Keratinocyte (primary cell): ENCODE measurements at regions not wholly inside any gene's neighbourhood (a gene's known extent, or its start where the extent isn't known, plus 50 kb on each side); places are given as distances from the start of the nearest gene placed in this dataset.

Source experiments
- DNase-seq: peaks from one replicate; pipeline ENCODE4 v3.0.0-alpha.2; 2011; ENCODE audit warnings: low read depth, missing footprints, low spot score
- FAIRE-seq: peaks from 2 replicates; lab custom pipeline; 2011; peaks lifted over from hg19 to GRCh38; lab: Jason Lieb, UNC
- H2AFZ ChIP-seq: 2 replicates; pipeline ENCODE4 v1.6.0; 2012; ENCODE audit warnings: low read length, control low read depth, inconsistent platforms; ENCODE audit not compliant: control insufficient read depth
- H3K27ac ChIP-seq: 2 replicates; pipeline ENCODE4 v1.5.1; 2011; ENCODE audit warnings: low read length; ENCODE audit not compliant: control insufficient read depth, insufficient read depth
- H3K27me3 ChIP-seq: 3 replicates; pipeline ENCODE4 v1.6.0; 2011; ENCODE audit warnings: low read length; ENCODE audit not compliant: control insufficient read depth, insufficient read depth; ENCODE audit errors: extremely low read depth
- H3K36me3 ChIP-seq, 2 experiments: 2 replicates in 1 of 2; 3 replicates in 1 of 2; pipeline ENCODE4 v1.5.1; 2011; ENCODE audit warnings: low read length in 2 of 2, mild to moderate bottlenecking in 1 of 2; ENCODE audit not compliant: control insufficient read depth in 2 of 2, insufficient read depth in 2 of 2; ENCODE audit errors: extremely low read depth in 1 of 2
- H3K4me1 ChIP-seq: 3 replicates; pipeline ENCODE4 v1.5.1; 2011; ENCODE audit warnings: low read length; ENCODE audit not compliant: control insufficient read depth, insufficient read depth; ENCODE audit errors: extremely low read depth
- H3K4me2 ChIP-seq: 3 replicates; pipeline ENCODE4 v1.6.0; 2011; ENCODE audit warnings: low read depth, low read length; ENCODE audit not compliant: control insufficient read depth, insufficient read depth; ENCODE audit errors: extremely low read depth
- H3K4me3 ChIP-seq, 3 experiments: fragments of 200-600 bp in 1 of 3; sonication (generic) in 1 of 3; 2 replicates in 2 of 3; 3 replicates in 1 of 3; pipeline ENCODE4 v1.5.1; 2011 to 2016; ENCODE audit warnings: low read length in 3 of 3, mild to moderate bottlenecking in 3 of 3, control low read depth in 2 of 3, inconsistent platforms in 1 of 3, low read depth in 1 of 3, mixed read lengths in 1 of 3, mixed run types in 1 of 3, moderate library complexity in 1 of 3; ENCODE audit not compliant: control insufficient read depth in 2 of 3, insufficient read depth in 2 of 3; ENCODE audit errors: extremely low read depth in 1 of 3
- H3K79me2 ChIP-seq: 2 replicates; pipeline ENCODE4 v1.6.0; 2012; ENCODE audit warnings: low read length; ENCODE audit not compliant: control insufficient read depth, insufficient read depth
- H3K9ac ChIP-seq: 3 replicates; pipeline ENCODE4 v1.6.0; 2011; ENCODE audit warnings: low read length; ENCODE audit not compliant: control insufficient read depth, insufficient read depth; ENCODE audit errors: extremely low read depth
- H3K9me1 ChIP-seq: 3 replicates; pipeline ENCODE4 v1.6.0; 2011; ENCODE audit warnings: low read length; ENCODE audit not compliant: control insufficient read depth, insufficient read depth; ENCODE audit errors: extremely low read depth
- H3K9me3 ChIP-seq: 2 replicates; pipeline ENCODE4 v1.5.1; 2012; ENCODE audit warnings: low read depth, low read length; ENCODE audit not compliant: control insufficient read depth
- H4K20me1 ChIP-seq: 3 replicates; pipeline ENCODE4 v1.6.0; 2011; ENCODE audit warnings: low read length; ENCODE audit not compliant: control insufficient read depth, insufficient read depth; ENCODE audit errors: extremely low read depth
- EZH2 ChIP-seq: IDR thresholded peaks from one replicate; pipeline ENCODE4 v1.6.1; 2012; ENCODE audit warnings: inconsistent platforms, mild to moderate bottlenecking, low read length, moderate library complexity
- dilution Hi-C: fragments of 300-500 bp; cut with MboI; formaldehyde crosslinking; loops from one replicate; pipeline ENCODE4 v1.7.0; 2020; ENCODE audit warnings: low sequenced_read_pairs; ENCODE audit not compliant: extremely low pct_ligation_motif_present
- TF ChIP-seq, protein P1 (sequence below), 3 experiments: IDR thresholded peaks in 1 of 3; conservative IDR thresholded peaks in 1 of 3; optimal IDR thresholded peaks in 1 of 3; 2 replicates in 2 of 3; 3 replicates in 1 of 3; pipeline versions ENCODE3 to v1.5.1; 2011; ENCODE audit warnings: low read length in 3 of 3, mild to moderate bottlenecking in 3 of 3, moderate library complexity in 2 of 3, control low read depth in 1 of 3, inconsistent platforms in 1 of 3; ENCODE audit not compliant: insufficient read depth in 2 of 3; ENCODE audit errors: extremely low read depth in 1 of 3

DNA sequence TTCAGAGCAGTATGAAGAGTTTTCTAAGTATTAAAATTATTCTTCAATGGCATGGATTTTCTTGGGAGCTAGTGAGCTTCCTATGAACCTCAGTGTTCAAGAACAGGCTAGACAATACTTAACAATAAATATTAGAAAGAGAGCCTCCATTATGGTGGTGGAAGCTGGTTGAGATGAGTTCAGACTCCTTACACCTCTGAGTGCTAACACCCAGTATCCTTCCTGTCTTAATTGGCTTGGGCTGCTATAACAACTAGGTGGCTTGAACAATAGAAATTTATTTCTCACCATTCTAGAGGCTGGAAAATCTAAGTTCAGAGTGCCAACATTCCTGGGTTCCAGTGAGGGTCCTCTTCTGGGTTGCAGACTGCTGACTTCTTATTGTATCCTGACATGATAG is 369.4 kb upstream of the HNRNPA3 start:
- DNase-seq (no peak), FAIRE-seq (no peak)
- no peak overlapping the region for H3K4me2 ChIP-seq
- H2AFZ ChIP-seq: no peak overlapping the region
- no peaks in the 10 kb centered on the region for H3K36me3 ChIP-seq
- H3K4me1 ChIP-seq: no peaks in the 10 kb centered on the region
- dilution Hi-C loops: loop anchor here (25.0 kb wide), 1 partner anchor 294 kb away; no protein-coding TSS in a partner anchor
- H3K27me3 ChIP-seq: no peaks in the 10 kb centered on the region
- H3K9me3 ChIP-seq: no peaks in the 10 kb centered on the region
- no peaks in the 10 kb centered on the region for H3K79me2 ChIP-seq
- H3K9me1 ChIP-seq: no peaks in the 10 kb centered on the region
- no peak overlapping the region for H3K9ac ChIP-seq
- TF ChIP-seq EZH2: no peak
- TF ChIP-seq, protein P1, sequence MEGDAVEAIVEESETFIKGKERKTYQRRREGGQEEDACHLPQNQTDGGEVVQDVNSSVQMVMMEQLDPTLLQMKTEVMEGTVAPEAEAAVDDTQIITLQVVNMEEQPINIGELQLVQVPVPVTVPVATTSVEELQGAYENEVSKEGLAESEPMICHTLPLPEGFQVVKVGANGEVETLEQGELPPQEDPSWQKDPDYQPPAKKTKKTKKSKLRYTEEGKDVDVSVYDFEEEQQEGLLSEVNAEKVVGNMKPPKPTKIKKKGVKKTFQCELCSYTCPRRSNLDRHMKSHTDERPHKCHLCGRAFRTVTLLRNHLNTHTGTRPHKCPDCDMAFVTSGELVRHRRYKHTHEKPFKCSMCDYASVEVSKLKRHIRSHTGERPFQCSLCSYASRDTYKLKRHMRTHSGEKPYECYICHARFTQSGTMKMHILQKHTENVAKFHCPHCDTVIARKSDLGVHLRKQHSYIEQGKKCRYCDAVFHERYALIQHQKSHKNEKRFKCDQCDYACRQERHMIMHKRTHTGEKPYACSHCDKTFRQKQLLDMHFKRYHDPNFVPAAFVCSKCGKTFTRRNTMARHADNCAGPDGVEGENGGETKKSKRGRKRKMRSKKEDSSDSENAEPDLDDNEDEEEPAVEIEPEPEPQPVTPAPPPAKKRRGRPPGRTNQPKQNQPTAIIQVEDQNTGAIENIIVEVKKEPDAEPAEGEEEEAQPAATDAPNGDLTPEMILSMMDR (optimal IDR thresholded peaks at IDR 0.05 in 1 of 3, IDR thresholded peaks at IDR 0.05 in 1 of 3, conservative IDR thresholded peaks at IDR 0.05 in 1 of 3; ENCODE audit: extremely low read depth in 1 of 3, insufficient read depth in 2 of 3, low read length in 3 of 3): no peak
- H4K20me1 ChIP-seq: no peaks in the 10 kb centered on the region
- H3K4me3 ChIP-seq: no peak overlapping the region
- no peak overlapping the region for H3K27ac ChIP-seq

DNA sequence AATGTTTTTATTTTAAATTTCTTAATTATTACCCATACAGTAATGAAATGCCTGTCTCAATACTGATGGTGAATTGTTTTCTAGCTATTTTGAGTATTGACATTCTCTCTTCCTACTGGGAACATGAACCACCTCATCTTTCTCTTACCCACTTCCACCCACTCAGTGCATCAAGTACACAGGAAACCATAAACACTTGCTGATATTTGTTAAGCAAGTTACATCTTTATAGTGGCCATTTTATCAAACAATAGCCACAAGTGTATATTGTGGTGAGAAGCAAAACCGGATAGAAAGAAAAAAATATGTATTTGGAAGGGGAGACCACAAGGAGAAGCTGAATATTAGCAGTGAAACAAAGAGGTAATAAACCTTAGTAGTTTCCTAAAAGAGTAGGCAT is 368.1 kb upstream of the HNRNPA3 start:
- Histone ChIP-seq H3K27me3 (no peaks in the 10 kb centered on the region), H3K4me3 (no peak overlapping the region), H3K4me1 (no peaks in the 10 kb centered on the region), H2AFZ (no peak overlapping the region), H3K79me2 (no peaks in the 10 kb centered on the region), H3K9me1 (no peaks in the 10 kb centered on the region), H4K20me1 (no peaks in the 10 kb centered on the region), H3K9me3 (no peaks in the 10 kb centered on the region), H3K4me2 (no peak overlapping the region), H3K9ac (no peak overlapping the region), H3K27ac (no peak overlapping the region), H3K36me3 (no peaks in the 10 kb centered on the region)
- DNase-seq: no peak
- no peak for TF ChIP-seq EZH2
- TF ChIP-seq, protein P1 (optimal IDR thresholded peaks at IDR 0.05 in 1 of 3, IDR thresholded peaks at IDR 0.05 in 1 of 3, conservative IDR thresholded peaks at IDR 0.05 in 1 of 3; ENCODE audit: extremely low read depth in 1 of 3, insufficient read depth in 2 of 3, low read length in 3 of 3): no peak
- dilution Hi-C loops: loop anchor here (25.0 kb wide), 1 partner anchor 293 kb away; no protein-coding TSS in a partner anchor
- FAIRE-seq: no peak
